Ovary (tissue), 3 donors: ENCODE measurements at regions not wholly inside any gene's neighbourhood (a gene's known extent, or its start where the extent isn't known, plus 50 kb on each side); places are given as distances from the start of the nearest gene placed in this dataset.

Experiments used
- EP300 ChIP-seq: sonication (generic); formaldehyde crosslinking; IDR thresholded peaks from one replicate; pipeline ENCODE4 v1.6.1; 2017; ENCODE audit warnings: antibody characterized with exemption
- POLR2A ChIP-seq: fragments of 450-650 bp; IDR thresholded peaks from one replicate; pipeline ENCODE4 v1.6.1; 2017; ENCODE audit warnings: antibody characterized with exemption, mild to moderate bottlenecking, moderate library complexity
- TF ChIP-seq, protein P1 (sequence below), 3 donors: fragments of 450-650 bp in 2 of 3; fragments of 200-600 bp in 1 of 3; IDR thresholded peaks; one replicate each; pipeline versions ENCODE4 v1.5.1 to v1.8.0; 2016 to 2022; ENCODE audit warnings: antibody characterized with exemption in 3 of 3, mild to moderate bottlenecking in 1 of 3
- donor health status: DM: no; HTN: no; CAD: no.

GRCh38 chr6:19587238-19587942, 249.8 kb upstream of the ID4 start:
- no peak for TF ChIP-seq EP300
- TF ChIP-seq, protein P1, sequence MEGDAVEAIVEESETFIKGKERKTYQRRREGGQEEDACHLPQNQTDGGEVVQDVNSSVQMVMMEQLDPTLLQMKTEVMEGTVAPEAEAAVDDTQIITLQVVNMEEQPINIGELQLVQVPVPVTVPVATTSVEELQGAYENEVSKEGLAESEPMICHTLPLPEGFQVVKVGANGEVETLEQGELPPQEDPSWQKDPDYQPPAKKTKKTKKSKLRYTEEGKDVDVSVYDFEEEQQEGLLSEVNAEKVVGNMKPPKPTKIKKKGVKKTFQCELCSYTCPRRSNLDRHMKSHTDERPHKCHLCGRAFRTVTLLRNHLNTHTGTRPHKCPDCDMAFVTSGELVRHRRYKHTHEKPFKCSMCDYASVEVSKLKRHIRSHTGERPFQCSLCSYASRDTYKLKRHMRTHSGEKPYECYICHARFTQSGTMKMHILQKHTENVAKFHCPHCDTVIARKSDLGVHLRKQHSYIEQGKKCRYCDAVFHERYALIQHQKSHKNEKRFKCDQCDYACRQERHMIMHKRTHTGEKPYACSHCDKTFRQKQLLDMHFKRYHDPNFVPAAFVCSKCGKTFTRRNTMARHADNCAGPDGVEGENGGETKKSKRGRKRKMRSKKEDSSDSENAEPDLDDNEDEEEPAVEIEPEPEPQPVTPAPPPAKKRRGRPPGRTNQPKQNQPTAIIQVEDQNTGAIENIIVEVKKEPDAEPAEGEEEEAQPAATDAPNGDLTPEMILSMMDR (IDR thresholded peaks at IDR 0.05) = no peak
- no peak for TF ChIP-seq POLR2A
